ENCODE measurements at regions not wholly inside any gene's neighbourhood (a gene's known extent, or its start where the extent isn't known, plus 50 kb on each side); places are given as distances from the start of the nearest gene placed in this dataset.

DNA sequence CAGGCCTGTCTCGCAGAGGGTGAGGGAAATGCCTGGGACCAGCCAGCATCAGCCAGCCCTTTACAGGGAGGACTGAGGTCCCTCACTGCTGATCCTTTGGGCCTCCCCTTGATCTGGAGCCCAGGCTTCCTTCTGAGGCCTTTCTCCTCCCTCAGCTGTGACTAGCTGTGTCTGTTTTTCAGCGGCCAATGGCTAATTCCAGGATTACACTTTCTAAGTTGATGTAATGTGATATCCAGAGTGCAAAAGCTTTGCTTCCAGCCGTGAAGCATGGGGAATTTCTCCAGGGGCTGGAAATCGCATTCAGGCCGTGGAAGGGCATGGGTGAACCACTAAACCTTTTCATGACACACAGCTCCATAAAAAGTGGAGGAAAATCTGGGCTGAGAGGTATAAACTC, 157.6 kb downstream of the SHQ1 start:
- H3K27ac Mint-ChIP-seq: no peak overlapping the region
- H3K4me3 Mint-ChIP-seq: no peak overlapping the region
- H3K36me3 Mint-ChIP-seq: no peaks in the 10 kb centered on the region
- no peaks in the 10 kb centered on the region for H3K27me3 Mint-ChIP-seq (ENCODE audit: low read depth)
- no peak for DNase-seq (ENCODE audit: low spot score in 2 of 2, unreplicated experiment in 2 of 2)
- no peak for TF ChIP-seq CTCF (IDR thresholded peaks at IDR 0.05; ENCODE audit: unreplicated experiment)
- H3K4me1 Mint-ChIP-seq: peaks cover 16% of the 10 kb centered on the region
- no peaks in the 10 kb centered on the region for H3K9me3 Mint-ChIP-seq

DNA sequence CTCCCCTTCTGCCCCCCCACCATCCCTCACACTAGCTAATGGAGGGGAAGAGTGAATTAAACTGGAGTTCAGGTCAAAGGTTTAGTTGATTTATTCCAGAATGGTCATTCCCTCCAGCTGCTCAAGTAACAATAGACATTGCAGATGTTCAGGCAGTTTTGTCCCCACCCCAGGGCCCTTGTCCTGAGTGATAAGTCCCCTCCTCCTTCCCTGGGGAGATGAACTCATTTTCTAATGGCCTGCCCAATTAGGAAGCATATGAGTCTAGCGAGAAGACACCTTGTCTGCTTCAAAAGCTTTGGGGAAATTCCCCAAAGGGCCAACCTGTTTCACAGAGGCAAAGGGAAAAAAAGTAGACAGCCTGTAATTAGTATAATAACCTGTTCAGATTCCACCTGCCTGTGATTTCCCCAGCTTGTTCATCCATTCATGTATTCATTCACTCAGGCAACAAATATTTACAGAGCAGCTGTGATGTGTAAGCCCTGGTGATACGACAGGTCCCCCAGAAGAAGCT, 165.3 kb downstream of the SHQ1 start:
- no peak overlapping the region for H3K27ac Mint-ChIP-seq
- no peak overlapping the region for H3K4me3 Mint-ChIP-seq
- no peaks in the 10 kb centered on the region for H3K36me3 Mint-ChIP-seq
- peaks cover 4% of the 10 kb centered on the region for H3K9me3 Mint-ChIP-seq
- TF ChIP-seq CTCF (IDR thresholded peaks at IDR 0.05; ENCODE audit: unreplicated experiment): no peak
- no peak for DNase-seq (ENCODE audit: low spot score in 2 of 2, unreplicated experiment in 2 of 2)
- peaks cover 2% of the 10 kb centered on the region for H3K27me3 Mint-ChIP-seq (ENCODE audit: low read depth)
- peaks cover 13% of the 10 kb centered on the region for H3K4me1 Mint-ChIP-seq

- DNase-seq (ENCODE audit: low spot score in 2 of 2, unreplicated experiment in 2 of 2): no peak
- Mint-ChIP-seq H3K27ac (no peak overlapping the region), H3K36me3 (no peaks in the 10 kb centered on the region), H3K4me3 (no peak overlapping the region), H3K27me3 (ENCODE audit: low read depth) (peaks cover 2% of the 10 kb centered on the region), H3K9me3 (peaks cover 4% of the 10 kb centered on the region), H3K4me1 (peaks cover 14% of the 10 kb centered on the region)
- TF ChIP-seq CTCF (IDR thresholded peaks at IDR 0.05; ENCODE audit: unreplicated experiment): no peak
These were observed 166.6 kb downstream of the SHQ1 start for GRCh38 chr3:72681598-72681997.

DNA sequence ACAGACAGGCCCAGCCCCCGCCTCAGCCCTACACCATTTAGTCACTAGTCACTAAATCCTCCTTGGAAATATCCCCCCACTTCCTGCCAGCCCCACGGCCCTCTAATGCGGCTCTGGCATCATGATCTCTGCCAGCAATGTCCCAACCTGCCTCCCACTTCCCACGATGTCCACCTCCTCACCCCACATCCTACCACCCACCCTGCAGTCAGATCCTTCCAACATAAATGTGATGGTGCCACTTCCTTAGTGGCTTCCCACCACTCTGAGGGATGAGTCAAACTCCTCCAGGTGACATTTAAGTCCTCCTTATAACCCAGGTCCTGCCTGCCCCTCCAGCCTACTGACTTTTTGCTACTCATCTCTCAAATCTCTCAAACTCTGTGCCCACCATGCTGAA, 167.5 kb downstream of the SHQ1 start:
- no peak for DNase-seq (ENCODE audit: low spot score in 2 of 2, unreplicated experiment in 2 of 2)
- Mint-ChIP-seq H3K9me3 (peaks cover 4% of the 10 kb centered on the region), H3K27ac (no peak overlapping the region), H3K36me3 (no peaks in the 10 kb centered on the region), H3K4me3 (no peak overlapping the region), H3K27me3 (ENCODE audit: low read depth) (peaks cover 2% of the 10 kb centered on the region), H3K4me1 (peaks cover 14% of the 10 kb centered on the region)
- no peak for TF ChIP-seq CTCF (IDR thresholded peaks at IDR 0.05; ENCODE audit: unreplicated experiment)

GRCh38 chr3:72679540-72680198, 168.6 kb downstream of the SHQ1 start:
- no peak overlapping the region for H3K27ac Mint-ChIP-seq
- H3K36me3 Mint-ChIP-seq: no peaks in the 10 kb centered on the region
- no peak overlapping the region for H3K4me3 Mint-ChIP-seq
- peaks cover 4% of the 10 kb centered on the region for H3K9me3 Mint-ChIP-seq
- no peak for TF ChIP-seq CTCF (IDR thresholded peaks at IDR 0.05; ENCODE audit: unreplicated experiment)
- H3K27me3 Mint-ChIP-seq (ENCODE audit: low read depth): peaks cover 2% of the 10 kb centered on the region
- DNase-seq (ENCODE audit: low spot score in 2 of 2, unreplicated experiment in 2 of 2): no peak
- H3K4me1 Mint-ChIP-seq: peaks cover 14% of the 10 kb centered on the region
